Testis (tissue), 2 donors: ENCODE measurements at regions not wholly inside any gene's neighbourhood (a gene's known extent, or its start where the extent isn't known, plus 50 kb on each side); places are given as distances from the start of the nearest gene placed in this dataset.

Experiments used
- CTCF ChIP-seq, 3 experiments: fragments of 450-650 bp in 2 of 3; fragments of 200-600 bp in 1 of 3; sonication (generic) in 1 of 3; IDR thresholded peaks; one replicate each; pipeline ENCODE4 v1.5.1; 2016 to 2019; ENCODE audit warnings: antibody characterized with exemption in 3 of 3, mild to moderate bottlenecking in 2 of 3, moderate library complexity in 1 of 3
- POLR2A ChIP-seq: fragments of 450-650 bp; IDR thresholded peaks from one replicate; pipeline ENCODE4 v1.6.1; 2017; ENCODE audit warnings: antibody characterized with exemption, mild to moderate bottlenecking, moderate library complexity

DNA sequence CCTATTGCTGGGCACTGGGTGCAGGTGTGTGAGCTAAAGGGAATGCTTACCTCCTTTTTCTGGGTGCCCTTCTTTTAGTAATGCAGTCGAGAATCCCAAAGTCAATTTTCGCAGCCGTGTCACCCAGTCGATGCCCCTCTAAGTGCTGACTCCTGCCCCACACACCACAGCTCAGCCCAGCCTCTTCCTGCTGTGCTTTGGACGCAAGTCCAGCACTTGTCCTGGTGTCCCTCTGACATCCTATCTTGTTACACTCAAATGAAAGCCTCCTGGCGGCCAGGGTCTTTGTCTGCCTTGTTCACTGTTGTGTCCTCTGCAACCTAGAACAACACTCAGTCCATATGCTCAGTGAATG lies 58.5 kb upstream of the RUNX3 start:
- TF ChIP-seq CTCF (IDR thresholded peaks at IDR 0.05): no peak
- TF ChIP-seq POLR2A: no peak
